Activated T-helper 1 cell treated with anti-CD3 and anti-CD28 coated beads, Interleukin-2, amount 50 U/mL, for 16 hours (primary cell): ENCODE measurements at regions not wholly inside any gene's neighbourhood (a gene's known extent, or its start where the extent isn't known, plus 50 kb on each side); places are given as distances from the start of the nearest gene placed in this dataset.
"Not testable (repeated sequence)": the region's sequence is repeated elsewhere in the genome, so short reads cannot be mapped to it uniquely, and the experiment has no call there.

Source experiments
- DNase-seq, 2 donors: peaks; one replicate each; pipeline ENCODE4 v3.0.0-alpha.2; 2020; ENCODE audit warnings: low read depth in 1 of 2, low spot score in 1 of 2

DNA sequence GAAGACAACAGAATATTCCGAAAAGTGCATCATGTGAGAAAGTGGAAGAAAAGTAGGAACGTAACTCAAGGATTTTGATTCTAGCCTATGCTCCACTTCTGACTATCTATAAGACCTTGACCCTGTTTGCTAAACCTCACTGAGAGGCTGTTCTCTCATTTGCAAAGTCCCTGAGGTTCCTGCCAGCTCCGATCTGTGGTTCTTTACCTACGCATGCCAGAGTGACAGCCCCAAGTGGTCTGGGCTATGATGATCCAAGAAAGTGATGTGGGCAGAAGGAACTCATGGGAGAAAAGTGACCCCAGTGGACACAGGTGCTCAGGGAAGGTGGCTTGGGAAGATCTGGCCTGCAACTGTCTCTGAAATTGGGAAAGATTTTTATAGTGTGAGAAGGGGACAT, 301.1 kb upstream of the CDH11 start:
- DNase-seq = no peak

DNA sequence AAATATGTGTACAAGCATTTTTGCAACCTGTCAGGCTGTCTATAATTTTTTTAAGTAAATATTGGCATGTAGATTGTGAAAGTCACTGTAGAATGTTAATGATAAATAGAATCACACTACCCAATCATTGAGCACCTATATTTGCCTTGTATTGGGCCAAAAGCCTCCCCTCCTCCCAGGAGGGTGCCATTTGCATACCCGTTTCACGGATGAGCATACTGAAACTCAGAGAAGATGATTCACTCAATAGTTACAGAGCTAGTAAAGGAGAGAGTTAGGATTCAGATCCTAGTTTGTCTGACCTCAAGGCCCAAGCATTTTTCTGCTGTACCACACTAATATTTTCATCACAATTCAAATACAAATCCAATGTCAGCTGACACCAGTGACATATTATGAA, 299.7 kb upstream of the CDH11 start:
- no peak for DNase-seq

DNA sequence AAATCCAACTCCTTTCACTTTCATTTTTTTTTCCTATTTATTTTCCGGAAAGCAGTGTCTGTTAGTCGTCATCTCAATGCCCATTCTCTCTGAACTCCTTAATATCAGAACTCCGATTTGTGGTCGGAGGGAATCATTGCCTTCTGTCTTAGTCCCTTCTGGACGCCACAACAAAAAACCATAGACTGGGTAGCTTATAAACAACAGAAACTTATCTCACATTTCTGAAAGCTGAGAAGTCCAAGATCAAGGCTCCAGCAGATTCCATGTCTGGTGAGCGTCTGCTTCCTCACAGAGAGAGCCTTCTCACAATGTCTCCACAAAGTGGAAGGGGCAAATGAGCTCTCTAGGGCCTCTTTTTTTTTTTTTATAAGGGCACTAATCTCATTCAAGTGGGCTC, 296.6 kb upstream of the CDH11 start:
- no peak for DNase-seq

DNA sequence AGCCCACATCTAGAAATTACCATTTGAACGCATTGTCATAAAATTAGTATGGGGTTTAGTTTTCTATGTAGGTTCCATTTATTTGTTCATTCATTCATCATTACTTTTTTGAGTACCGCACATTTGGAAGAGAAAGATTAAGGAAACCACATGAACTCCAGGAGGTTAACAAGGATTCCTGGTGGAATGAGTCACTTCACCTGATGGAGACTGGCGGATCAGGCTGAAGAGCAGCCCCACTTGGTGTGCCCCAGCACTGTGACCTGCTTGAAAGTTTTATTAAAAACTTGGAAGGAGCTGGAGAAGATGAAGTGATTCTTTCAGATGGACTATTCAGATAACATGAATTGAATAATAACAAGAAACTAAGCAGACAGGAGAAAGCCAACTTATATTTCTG, 293.6 kb upstream of the CDH11 start:
- no peak for DNase-seq

DNA sequence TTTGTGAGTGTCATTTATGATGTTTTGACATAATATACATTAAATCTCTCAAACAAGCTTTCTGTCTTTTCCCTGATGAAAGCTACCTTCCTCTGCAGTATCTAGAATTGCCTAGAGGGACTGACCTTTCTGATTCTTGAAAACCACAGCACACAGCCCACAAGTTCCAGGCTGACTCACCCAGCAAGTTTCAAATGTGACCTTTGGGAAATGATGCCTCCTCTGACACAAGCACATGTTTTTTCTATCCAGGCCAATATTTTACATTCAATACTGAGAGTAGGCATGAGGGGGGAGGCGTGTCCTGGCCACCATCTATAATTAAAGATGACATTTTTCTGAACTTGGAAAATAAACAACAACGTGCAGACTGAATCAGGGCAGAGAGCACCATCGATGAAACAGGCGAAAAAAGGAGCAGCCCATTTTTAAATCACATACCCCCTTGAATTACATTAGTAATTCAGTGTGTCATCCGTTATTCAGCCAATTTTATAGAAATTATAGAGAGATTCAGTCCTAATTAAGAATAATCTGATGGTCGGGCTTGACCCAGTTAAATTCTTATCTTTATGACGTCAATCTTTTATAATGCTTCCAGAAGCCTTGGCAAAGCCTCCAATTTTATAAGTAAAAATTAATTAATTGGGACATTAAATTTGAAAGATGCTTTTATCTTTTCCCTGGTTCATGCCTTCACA, 292.6 kb upstream of the CDH11 start:
- no peak for DNase-seq

DNA sequence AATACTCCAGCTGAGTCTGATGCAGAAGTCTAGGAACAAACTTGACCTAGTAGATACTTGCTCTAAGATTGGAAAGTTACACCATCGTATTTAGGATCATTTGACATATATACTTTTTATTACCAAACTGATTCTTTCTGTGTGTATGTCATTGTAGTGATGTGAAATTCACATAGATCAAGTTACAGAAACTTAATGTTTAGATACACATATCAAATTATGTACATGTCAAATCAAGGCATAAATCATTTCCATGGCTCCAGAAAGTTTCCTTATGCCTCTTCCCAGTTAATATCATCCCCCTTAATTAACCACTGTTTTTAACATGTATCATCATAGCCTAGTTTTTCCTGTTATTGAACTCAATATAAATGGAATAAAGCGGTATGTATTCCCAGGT, 292.0 kb upstream of the CDH11 start:
- DNase-seq = no peak

DNA sequence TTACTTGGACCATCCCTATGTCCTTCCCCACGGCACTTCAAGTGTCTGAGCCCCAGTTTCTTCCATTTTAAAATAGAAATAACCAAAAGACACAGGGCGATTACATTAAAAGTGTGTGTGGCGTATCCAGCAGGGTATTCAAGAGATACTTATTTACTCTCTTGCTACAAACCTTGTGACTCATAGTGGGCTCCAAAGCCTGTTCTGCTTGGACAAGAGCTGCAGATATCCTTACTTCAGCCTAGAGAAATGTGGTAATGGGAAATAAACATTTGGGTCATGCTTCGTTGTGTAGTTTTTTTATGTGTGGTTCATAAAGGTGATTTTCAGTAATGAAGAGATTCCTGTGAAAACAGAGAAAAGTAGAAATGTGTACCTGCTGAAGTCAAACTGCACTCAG, 288.9 kb upstream of the CDH11 start:
- DNase-seq = no peak

DNA sequence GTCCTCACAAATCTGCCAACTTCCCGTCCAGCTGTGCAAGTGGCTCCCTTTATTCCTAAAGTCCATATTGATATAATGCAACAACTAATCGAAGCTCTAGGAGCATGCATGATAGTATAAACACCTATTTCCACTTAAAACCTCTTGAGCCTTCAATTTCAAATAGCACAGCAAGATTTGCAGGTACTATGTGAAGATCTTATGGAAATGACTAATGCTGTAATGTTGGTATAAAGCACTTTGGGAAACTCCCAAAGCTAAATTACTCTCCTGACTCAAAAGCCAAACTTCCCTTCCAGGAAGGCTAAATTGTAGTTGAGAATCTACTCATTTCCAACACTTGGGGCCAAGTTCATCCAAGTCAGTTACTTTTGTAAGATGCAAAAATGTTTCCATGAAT, 287.6 kb upstream of the CDH11 start:
- DNase-seq = no peak

DNA sequence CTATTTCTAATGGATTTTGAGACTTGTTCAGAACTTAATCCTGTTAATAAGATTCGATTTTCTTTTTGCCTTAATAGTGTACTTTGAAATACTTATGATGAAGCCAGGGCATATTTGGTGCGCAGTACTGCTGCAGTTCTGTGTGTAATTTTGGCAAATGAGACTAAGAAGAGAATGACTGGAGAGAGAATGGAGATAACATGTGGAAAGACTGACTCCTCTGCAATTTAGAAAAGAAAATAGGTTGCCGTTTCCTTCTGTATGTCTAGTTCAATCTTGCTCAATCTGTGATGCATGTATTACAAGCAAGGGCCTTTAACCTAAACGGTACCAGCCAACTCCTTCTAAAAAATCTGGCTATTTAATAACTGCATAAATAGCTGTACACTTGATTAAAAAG, 285.1 kb upstream of the CDH11 start:
- no peak for DNase-seq

DNA sequence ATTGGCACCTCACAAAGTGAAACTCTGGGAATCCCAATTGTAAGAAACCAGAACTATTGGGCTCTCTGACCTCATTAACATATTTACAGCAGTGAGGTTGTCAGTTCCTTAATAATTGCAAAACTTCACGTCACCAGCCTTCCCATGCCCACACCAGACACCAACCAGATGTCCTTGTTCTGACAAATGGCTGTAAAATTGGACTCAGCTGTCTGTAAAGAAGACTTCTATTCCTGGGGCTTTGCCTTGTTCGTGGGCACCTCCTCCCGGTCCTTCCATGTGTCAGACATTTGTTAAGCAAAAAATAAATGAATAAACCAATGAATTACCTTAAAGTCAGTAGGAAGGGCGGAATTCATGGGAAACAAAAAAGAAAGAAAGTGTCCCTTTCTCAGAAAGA, 284.3 kb upstream of the CDH11 start:
- no peak for DNase-seq

DNA sequence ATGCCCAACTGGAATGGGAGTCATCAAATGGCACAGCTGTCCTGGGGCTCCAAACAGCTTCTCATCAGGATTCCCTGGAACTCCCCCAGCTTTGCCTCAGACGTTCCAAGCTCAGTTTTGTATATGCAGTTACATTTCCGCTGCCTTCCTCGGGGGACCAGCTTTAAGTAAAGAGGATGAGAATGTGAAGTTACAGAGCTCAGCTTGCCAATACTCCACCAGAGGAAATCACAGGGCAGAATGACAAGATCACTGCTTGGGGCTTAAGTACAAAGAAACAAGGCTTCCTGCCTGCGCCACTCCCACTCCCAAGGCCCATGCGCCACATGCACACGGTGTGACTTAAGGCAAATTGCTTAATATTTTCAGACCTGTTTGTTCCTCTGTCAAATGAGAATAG, 272.4 kb upstream of the CDH11 start:
- no peak for DNase-seq

DNA sequence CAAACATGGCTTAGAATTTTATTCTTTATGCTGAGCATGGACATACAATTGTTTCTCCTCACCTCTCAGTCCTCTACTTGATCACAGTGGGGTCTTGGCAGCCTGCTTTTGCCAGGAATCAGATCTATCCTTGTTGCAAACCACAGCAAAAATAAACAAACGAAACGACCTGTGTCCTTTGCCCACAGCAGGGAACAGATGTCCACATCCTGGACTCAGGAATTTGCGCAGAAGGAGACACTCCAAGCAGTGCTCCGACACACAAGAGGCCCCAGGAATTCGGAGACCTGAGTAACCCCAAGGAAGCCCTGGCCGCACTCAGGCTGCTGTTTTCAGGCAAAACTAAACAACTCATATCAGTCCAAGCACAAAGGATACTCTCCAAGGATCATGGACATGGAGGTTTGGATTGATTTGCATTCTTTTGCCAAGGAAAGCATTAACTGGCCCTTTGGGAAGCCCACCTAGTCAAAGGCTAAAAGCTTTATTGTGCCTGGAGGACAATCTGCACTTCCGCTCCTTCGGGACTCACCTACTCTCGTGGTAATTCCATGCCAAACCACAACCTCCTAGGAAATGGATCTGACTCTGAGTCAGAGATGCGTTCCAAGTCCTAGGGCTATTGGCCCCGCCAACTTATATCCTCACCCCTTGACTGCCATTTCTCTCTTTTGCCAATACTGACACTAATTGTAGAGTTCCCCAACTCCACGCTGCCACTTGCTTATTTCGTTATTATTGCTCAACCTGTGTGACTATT, 271.1 kb upstream of the CDH11 start:
- no peak for DNase-seq

DNA sequence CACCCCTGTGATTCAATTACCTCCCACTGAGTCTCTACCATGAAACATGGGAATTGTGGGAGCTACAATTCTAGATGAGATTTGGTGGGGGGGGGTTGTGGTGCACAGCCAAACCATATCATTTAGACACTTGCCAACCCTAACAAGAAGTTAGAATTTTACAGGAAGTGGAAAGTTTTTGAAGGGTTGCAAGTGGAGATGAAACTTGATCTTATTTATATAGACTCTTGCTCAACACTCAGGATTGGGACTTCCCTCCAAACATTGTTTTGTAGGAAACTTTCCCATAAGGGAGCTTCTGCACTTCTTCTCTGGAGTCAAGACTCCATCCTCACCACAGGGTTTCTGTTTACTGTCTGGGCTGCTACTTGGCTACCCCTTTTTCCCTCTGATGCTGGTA, 266.7 kb upstream of the CDH11 start:
- no peak for DNase-seq

DNA sequence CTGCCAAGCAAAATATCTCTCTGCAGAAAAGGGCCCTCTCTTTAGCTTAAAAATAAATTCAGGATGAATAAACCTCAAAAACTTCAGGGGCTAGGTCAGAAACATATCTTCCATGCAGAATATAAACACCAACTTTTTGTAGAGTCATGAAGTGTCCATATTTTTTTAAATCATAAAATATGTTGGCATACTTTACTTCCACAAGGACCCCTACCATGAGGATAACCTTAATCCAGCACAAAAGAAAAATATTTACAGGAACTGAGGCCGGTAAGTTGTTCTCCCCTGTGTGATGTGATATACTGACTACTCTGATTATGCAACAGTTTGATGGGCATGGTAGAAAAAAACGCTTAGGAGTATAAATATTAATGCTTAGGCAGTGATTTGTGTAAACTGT, 264.8 kb upstream of the CDH11 start:
- DNase-seq = no peak

DNA sequence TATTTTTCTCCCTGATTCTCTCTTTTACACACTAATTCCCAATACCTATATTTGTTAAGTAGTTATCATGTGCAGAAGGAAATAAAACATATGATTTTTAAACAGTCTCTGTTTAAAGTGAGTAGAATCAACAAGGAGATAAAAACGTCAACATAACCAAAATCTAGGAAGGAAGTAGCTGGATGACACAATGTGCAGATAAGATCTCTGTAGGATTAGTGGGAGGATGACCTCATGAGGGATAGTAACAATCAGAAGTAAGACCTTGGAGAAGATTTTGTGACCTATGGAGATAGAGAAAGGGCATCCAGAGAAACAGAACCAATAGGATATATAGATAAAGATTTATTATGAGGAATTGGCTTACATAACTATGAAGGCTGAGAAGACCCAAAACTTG, 262.6 kb upstream of the CDH11 start:
- no peak for DNase-seq

DNA sequence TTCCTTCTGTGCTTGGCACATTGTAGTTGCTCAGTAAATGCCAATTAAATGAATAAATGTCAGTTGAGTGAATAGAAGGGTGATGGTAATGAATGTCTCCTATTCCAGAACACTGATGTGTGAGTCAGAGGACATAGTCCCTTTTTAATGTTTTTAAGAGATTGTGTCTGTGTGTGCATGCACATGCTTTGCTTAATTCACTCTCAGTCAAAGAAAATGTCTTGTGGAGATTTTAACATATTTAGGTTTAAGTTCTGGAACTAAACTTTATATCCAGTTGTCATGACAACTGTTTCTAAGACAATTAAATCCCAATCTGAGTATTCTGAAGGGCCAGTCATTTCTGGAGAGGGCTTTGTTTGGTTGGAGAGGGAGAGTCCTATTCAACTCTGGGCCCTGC, 255.3 kb upstream of the CDH11 start:
- no peak for DNase-seq

DNA sequence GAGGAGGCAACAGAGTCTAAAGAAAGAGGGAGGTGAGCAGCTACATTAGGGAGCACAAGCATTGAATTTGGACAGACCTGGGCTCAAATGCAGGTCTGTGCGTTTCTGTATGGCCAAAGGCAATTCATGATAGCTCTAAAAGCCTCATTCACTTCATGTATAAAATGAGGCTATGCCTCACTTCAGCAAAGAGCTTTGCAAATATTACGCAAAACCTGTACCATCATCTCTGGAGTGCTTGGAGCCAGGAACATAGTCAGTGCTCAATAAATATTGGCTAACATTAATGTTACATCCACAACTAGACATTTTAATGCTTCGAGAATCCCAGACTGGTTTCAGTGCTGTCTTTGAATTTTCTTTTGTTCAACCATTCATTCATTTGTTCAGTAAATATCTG, 254.7 kb upstream of the CDH11 start:
- no peak for DNase-seq

DNA sequence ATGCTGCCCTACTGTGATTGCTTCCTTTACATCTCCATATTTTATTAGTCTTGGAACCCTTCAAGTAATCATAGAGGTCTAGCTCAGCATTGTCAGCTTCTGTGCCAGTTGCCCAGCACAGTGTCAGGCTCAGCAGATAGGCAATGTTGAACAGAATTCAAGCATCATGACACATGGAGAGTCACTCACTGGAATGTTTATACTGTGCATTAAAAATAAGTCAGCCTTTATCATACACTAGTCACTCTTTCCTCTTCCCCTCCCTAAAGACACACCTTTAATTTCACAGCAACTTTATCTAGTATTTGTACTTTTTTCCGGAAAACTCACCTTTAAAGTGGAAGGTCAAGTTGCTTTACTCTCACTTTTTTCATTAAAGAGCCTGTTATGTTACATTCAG, 253.8 kb upstream of the CDH11 start:
- no peak for DNase-seq

DNA sequence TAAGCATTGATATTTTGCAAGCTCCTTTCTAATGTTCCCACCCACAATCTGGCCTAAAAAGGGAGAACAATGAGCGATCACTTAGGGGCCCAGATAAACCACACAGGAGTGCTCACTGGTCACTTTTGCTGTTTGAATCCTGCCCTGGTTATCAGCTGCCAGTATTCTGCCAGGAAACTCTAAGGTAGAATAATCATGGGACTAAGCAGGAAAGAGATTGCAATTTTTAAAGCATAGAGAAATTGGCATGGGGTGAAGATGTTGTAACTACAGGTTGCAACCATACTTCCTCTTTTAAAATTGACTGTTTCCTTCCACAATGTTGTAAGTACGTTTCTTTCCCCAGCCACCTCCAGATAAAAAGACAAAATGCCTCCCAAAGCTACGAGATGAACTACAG, 251.2 kb upstream of the CDH11 start:
- DNase-seq = no peak

DNA sequence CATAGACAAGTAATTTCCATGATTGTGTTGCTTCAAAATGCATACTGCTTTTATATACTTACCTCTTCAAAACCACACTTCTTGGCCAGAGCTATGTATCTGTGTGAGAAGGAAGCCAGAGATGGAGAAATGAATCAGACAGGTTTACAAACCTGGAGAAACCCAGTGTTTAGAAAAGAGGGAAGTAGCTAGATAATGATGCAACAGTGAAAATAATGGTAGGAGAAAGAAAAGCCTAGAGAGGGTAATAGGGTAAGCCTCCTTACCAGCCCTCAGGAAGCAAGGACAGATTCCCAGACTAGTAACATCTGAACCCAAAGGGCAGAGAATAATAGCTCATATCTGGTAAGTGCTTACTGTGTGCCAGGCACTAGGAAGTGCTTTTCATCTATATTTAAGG, 250.3 kb upstream of the CDH11 start:
- no peak for DNase-seq

DNA sequence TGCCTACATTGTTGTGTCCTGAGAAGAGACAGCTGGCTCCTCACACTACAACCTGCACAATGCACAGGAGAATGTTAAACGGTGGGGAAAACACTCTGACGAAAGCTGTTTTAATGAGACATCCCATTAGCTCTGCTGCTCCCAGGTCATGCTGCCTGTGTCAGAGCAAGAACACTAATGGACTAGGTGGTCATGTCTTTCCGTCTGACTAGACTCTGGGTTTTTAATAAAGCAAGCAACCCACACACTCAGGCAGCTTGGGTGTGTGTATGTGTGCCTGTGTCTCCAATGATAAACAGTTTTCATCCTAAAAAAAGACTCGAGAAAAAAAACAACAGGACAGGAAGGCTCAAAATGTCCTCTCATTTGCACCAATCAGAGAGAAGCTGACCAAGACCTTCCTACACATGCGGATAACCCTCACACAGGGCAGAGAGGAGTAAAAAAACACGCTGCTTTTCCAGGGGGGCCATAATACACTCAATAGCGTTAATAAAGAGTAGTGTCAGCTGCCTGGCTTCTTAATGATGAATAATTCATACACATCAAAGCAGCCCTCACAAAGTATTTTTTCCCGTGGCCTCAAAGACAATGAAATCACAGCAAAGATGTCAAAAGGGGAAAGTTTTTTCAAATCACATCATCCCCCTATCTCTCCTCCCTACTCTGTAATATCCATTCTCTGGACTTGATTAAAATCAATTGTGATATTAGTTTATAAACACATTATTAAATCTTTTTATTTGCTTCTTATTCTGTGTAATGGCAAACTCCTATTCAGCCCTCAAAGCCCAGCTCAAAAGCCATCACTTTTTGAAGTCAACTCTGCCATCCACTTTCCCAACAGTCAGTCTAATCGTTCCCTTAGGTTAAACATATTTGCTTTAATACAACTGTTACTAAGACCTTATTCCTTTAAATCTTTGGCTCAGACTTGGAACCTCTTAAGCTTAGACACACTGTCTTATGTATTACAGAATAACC, 244.2 kb upstream of the CDH11 start:
- DNase-seq = no peak

DNA sequence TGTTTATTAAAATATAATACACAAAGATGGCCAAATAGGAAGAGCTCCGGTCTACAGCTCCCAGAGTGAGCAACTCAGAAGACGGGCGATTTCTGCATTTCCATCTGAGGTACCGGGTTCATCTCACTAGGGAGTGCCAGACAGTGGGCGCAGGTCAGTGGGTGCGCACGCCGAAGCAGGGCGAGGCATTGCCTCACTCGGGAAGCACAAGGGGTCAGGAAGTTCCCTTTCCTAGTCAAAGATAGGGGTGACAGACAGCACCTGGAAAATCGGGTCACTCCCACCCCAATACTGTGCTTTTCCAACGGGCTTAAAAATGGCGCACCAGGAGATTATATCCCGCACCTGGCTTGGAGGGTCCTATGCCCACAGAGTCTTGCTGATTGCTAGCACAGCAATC, 234.9 kb upstream of the CDH11 start:
- not testable (repeated sequence) for DNase-seq
